Transverse colon (tissue), 4 donors: ENCODE measurements at regions not wholly inside any gene's neighbourhood (a gene's known extent, or its start where the extent isn't known, plus 50 kb on each side); places are given as distances from the start of the nearest gene placed in this dataset.

Source experiments
- DNase-seq: peaks from one replicate; pipeline ENCODE4 v3.0.0-alpha.2; 2019
- H3K27ac ChIP-seq, 4 donors: fragments of 200-600 bp; sonication (generic); 2 replicates each; pipeline ENCODE4 v1.5.1; 2016 to 2018; ENCODE audit warnings: inconsistent platforms in 4 of 4
- H3K27me3 ChIP-seq: fragments of 200-600 bp; sonication (generic); 2 replicates; pipeline ENCODE4 v1.5.1; 2017; ENCODE audit warnings: inconsistent platforms
- H3K36me3 ChIP-seq, 4 donors: fragments of 200-600 bp; sonication (generic); 2 replicates each; pipeline ENCODE4 v1.5.1; 2017 to 2019; ENCODE audit warnings: inconsistent platforms in 4 of 4
- H3K4me1 ChIP-seq, 4 donors: fragments of 200-600 bp; sonication (generic); 2 replicates each; pipeline ENCODE4 v1.5.1; 2017 to 2020; ENCODE audit warnings: inconsistent platforms in 4 of 4
- H3K4me3 ChIP-seq, 4 donors: fragments of 200-600 bp; sonication (generic); 1 replicate in 1 of 4; 2 replicates in 3 of 4; pipeline versions ENCODE4 v1.5.1 to v1.6.1; 2017 to 2019; ENCODE audit warnings: inconsistent platforms in 4 of 4
- H3K9me3 ChIP-seq, 2 donors: fragments of 200-600 bp; sonication (generic); 2 replicates each; pipeline ENCODE4 v1.5.1; 2017 to 2019; ENCODE audit warnings: inconsistent platforms in 2 of 2
- CTCF ChIP-seq, 5 experiments: fragments of 200-600 bp in 3 of 5; fragments of 450-650 bp in 2 of 5; sonication (generic) in 3 of 5; IDR thresholded peaks; 1 replicate in 2 of 5; 2 replicates in 3 of 5; pipeline ENCODE4 v1.5.1; 2016 to 2017; ENCODE audit warnings: antibody characterized with exemption in 5 of 5, inconsistent platforms in 3 of 5, mild to moderate bottlenecking in 2 of 5, moderate library complexity in 1 of 5
- EP300 ChIP-seq: sonication (generic); formaldehyde crosslinking; IDR thresholded peaks from one replicate; pipeline ENCODE4 v1.6.1; 2017; ENCODE audit warnings: antibody characterized with exemption, low read depth
- POLR2A ChIP-seq: fragments of 450-650 bp; IDR thresholded peaks from one replicate; pipeline ENCODE4 v1.6.1; 2016; ENCODE audit warnings: antibody characterized with exemption, mild to moderate bottlenecking, moderate library complexity
- POLR2AphosphoS5 ChIP-seq, 3 donors: sonication (generic); formaldehyde crosslinking; IDR thresholded peaks; one replicate each; pipeline ENCODE4 v1.6.1; 2016; ENCODE audit warnings: antibody characterized with exemption in 3 of 3
- WGBS, 2 donors: methylation state at CpG; one replicate each; pipeline ENCODE4 v1.1.5; 2018; ENCODE audit warnings: low coverage in 1 of 2; 5-methylcytosine and 5-hydroxymethylcytosine counted together
- in situ Hi-C, 4 donors: fragments of 200-750 bp; cut with MboI; loops; one replicate each; pipeline versions ENCODE4 v1.15.0 to v1.15.1; 2017; ENCODE audit warnings: low sequenced_read_pairs in 3 of 4, low pct_ligation_motif_present in 1 of 4, low pct_unique_long_range_greater_than_20kb in 1 of 4
- intact Hi-C: fragments of 100-400 bp; cut with DNase I; formaldehyde crosslinking; loops from one replicate; pipeline ENCODE4 v1.15.1; 2023; ENCODE audit warnings: low total_unique reads

GRCh38 chr2:217468042-217468830, 534.6 kb downstream of the TNS1 start:
- Histone ChIP-seq H3K27me3 (no peaks in the 10 kb centered on the region), H3K4me1 (no peaks in the 10 kb centered on the region), H3K27ac (no peak overlapping the region), H3K9me3 (no peaks in the 10 kb centered on the region), H3K36me3 (no peaks in the 10 kb centered on the region), H3K4me3 (no peak overlapping the region)
- no peak for TF ChIP-seq POLR2A
- no peak for TF ChIP-seq POLR2AphosphoS5 (IDR thresholded peaks at IDR 0.05)
- no peak for TF ChIP-seq EP300
- TF ChIP-seq CTCF (IDR thresholded peaks at IDR 0.05): no peak
- intact Hi-C loops: no loop called here
- 56 to 68% methylated on average over 1 to 2 of the region's 2 CpGs for WGBS, 2 donors
- in situ Hi-C loops: no loop called here
- no peak for DNase-seq

- intact Hi-C loops (no loop called here), in situ Hi-C loops (no loop called here)
- H3K27ac ChIP-seq: no peak overlapping the region
- TF ChIP-seq POLR2AphosphoS5 (IDR thresholded peaks at IDR 0.05) (no peak), POLR2A (no peak), CTCF (IDR thresholded peaks at IDR 0.05) (no peak), EP300 (no peak)
- WGBS, 2 donors: 31 to 61% methylated on average over 3 to 8 of the region's 8 CpGs
- no peaks in the 10 kb centered on the region for H3K4me1 ChIP-seq
- H3K9me3 ChIP-seq: no peaks in the 10 kb centered on the region
- no peak overlapping the region for H3K4me3 ChIP-seq
- no peak for DNase-seq
- H3K27me3 ChIP-seq: no peaks in the 10 kb centered on the region
- H3K36me3 ChIP-seq: no peaks in the 10 kb centered on the region
These were observed 535.5 kb downstream of the TNS1 start for GRCh38 chr2:217467331-217467730.

GRCh38 chr2:217466805-217467204, 536.0 kb downstream of the TNS1 start:
- intact Hi-C loops: no loop called here
- Histone ChIP-seq H3K36me3 (no peaks in the 10 kb centered on the region), H3K27me3 (no peaks in the 10 kb centered on the region), H3K4me3 (no peak overlapping the region), H3K4me1 (no peaks in the 10 kb centered on the region), H3K27ac (no peak overlapping the region), H3K9me3 (no peaks in the 10 kb centered on the region)
- no peak for DNase-seq
- TF ChIP-seq POLR2AphosphoS5 (IDR thresholded peaks at IDR 0.05) (no peak), EP300 (no peak), POLR2A (no peak), CTCF (IDR thresholded peaks at IDR 0.05) (no peak)
- 77 to 80% methylated on average over 1 to 5 of the region's 5 CpGs for WGBS, 2 donors
- in situ Hi-C loops: no loop called here

GRCh38 chr2:217466104-217466503, 536.7 kb downstream of the TNS1 start:
- Histone ChIP-seq H3K4me3 (no peak overlapping the region), H3K36me3 (no peaks in the 10 kb centered on the region), H3K27ac (no peak overlapping the region), H3K27me3 (no peaks in the 10 kb centered on the region), H3K4me1 (no peaks in the 10 kb centered on the region), H3K9me3 (no peaks in the 10 kb centered on the region)
- WGBS, 2 donors: 92 to 100% methylated on average over 1 to 4 of the region's 4 CpGs
- intact Hi-C loops: no loop called here
- DNase-seq: no peak
- in situ Hi-C loops: no loop called here
- no peak for TF ChIP-seq POLR2A
- no peak for TF ChIP-seq CTCF (IDR thresholded peaks at IDR 0.05)
- TF ChIP-seq EP300: no peak
- no peak for TF ChIP-seq POLR2AphosphoS5 (IDR thresholded peaks at IDR 0.05)
